ENCODE measurements at regions not wholly inside any gene's neighbourhood (a gene's known extent, or its start where the extent isn't known, plus 50 kb on each side); places are given as distances from the start of the nearest gene placed in this dataset.
"Not testable (repeated sequence)": the region's sequence is repeated elsewhere in the genome, so short reads cannot be mapped to it uniquely, and the experiment has no call there.

GRCh38 chr12:126258190-126258589 is 1193.0 kb downstream of the AACS start:
- DNase-seq (ENCODE audit: low read depth in 2 of 2) = no peak

GRCh38 chr12:126262829-126263228 is 1197.6 kb downstream of the AACS start:
- no peak for DNase-seq (ENCODE audit: low read depth in 2 of 2)

GRCh38 chr12:126268222-126268621 is 1203.0 kb downstream of the AACS start:
- no peak for DNase-seq (ENCODE audit: low read depth in 2 of 2)

GRCh38 chr12:126271159-126271558 is 1205.9 kb downstream of the AACS start:
- no peak for DNase-seq (ENCODE audit: low read depth in 2 of 2)

DNA sequence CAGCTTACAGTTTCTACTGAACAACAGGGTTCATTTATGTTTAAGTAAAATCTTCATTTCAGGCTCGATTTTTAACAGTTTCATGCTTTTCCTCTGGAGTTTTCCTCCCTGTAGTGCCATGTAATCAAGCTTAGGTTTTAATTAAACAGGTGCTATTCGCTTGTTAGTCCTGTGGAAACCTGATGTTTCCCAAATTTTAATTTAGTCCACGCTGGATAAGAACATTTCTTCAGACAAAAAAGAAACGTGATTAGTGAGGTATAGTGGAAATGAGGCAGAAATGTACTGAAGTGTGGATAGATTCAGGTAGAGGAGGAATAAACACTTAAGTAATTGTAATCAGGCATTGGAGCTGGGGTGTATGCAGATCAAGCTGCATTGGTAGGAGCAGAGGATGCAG is 1217.5 kb downstream of the AACS start:
- DNase-seq (ENCODE audit: low read depth in 2 of 2) = no peak

DNA sequence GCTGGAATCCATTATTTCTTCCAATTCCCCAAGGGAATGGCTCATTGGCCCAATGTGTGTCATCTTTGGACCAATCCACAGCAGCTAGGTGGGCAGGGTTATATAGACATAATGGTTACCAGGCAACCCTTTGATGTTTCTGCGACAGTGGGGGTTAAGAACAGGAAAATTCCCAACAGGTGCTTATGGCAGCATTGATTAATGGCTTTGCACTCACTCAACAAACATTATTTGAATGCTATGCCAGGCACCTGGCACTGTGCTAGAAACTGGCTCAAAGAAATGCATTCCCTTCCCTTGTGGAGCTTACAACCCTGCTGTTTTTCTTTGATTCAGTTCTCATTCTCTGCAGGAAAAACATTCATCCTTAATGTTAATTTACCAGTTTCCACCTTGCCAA is 1221.0 kb downstream of the AACS start:
- no peak for DNase-seq (ENCODE audit: low read depth in 2 of 2)

DNA sequence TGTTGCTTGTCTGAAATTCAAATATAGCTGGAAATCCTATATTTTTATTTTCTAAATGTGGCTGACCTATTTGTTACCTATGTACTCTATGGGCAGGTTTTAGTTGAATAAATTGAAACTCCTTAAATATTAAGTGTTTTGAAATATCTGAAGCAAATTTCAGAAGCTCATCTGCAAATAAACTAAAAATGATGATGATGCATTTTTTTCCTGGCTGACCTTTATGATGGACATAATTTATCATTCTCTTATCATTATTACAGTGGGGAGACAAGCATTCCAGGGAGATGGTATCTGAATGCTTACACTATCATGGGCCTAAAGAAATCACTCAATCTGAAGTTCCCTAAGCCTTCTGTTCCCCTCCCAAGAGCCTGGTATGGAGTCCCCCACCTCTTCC is 1225.2 kb downstream of the AACS start:
- no peak for DNase-seq (ENCODE audit: low read depth in 2 of 2)

- not testable (repeated sequence) for DNase-seq (ENCODE audit: low read depth in 2 of 2)
Measured at GRCh38 chr12:126291987-126292386, 1226.8 kb downstream of the AACS start.

DNA sequence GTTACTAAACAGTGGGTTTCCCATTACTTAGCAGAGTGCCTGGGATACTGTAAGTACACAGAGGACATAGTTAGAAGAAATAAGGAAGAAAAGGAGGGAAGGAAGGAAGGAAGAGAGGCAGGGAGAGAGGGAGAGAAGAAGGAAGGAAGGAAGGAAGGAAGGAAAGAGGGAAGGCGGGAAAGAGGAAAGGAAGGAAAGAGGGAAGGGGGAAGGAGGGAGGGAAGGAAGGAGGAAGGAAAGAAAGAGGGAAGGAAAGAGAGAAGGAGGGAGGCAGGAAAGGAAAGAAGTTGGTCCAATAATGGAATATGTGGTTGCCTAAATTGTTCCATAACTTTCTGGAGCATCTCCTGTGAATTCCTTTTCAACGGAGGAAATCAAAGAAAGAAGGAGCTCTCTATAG is 1230.4 kb downstream of the AACS start:
- no peak for DNase-seq (ENCODE audit: low read depth in 2 of 2)

DNA sequence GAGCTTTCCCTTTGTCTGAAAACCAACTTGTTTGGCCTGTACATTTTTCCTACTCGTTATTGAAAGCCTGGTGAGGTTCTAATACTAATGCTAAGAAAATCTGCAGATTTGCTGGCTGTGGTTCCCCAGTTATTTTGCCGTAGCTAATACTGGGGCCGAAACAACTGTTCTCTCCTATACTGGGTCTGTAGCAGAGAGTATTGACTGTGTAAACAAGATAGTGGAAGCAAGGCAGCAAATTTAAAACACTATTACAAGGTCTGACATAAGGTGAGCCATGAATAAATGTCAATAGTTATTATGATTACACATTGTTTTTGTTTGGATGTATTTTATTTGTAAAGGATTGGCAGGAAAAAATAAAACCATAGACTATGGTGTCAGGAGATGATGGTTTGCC is 1244.0 kb downstream of the AACS start:
- DNase-seq (ENCODE audit: low read depth in 2 of 2) = no peak

GRCh38 chr12:126312457-126312856 is 1247.2 kb downstream of the AACS start:
- DNase-seq (ENCODE audit: low read depth in 2 of 2) = no peak

DNA sequence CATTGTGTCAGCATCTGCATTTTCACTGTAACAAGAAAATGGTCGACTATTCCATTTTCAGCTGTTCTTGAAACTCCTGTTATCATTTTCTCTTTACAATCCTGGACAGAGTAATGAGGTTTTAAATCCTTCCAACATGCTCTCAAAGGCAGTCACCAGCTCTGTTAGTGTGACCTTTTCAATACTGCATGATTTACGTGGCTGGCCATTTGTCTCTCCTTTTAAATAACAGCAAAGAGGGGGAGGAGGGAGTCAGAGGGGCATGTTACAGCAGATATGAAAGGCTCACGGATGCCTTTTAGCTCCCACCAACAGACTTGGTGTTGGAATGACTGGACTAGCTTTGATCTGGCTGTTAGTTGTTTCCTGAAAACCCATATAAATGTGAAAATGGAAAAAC is 1251.2 kb downstream of the AACS start:
- DNase-seq (ENCODE audit: low read depth in 2 of 2) = no peak

DNA sequence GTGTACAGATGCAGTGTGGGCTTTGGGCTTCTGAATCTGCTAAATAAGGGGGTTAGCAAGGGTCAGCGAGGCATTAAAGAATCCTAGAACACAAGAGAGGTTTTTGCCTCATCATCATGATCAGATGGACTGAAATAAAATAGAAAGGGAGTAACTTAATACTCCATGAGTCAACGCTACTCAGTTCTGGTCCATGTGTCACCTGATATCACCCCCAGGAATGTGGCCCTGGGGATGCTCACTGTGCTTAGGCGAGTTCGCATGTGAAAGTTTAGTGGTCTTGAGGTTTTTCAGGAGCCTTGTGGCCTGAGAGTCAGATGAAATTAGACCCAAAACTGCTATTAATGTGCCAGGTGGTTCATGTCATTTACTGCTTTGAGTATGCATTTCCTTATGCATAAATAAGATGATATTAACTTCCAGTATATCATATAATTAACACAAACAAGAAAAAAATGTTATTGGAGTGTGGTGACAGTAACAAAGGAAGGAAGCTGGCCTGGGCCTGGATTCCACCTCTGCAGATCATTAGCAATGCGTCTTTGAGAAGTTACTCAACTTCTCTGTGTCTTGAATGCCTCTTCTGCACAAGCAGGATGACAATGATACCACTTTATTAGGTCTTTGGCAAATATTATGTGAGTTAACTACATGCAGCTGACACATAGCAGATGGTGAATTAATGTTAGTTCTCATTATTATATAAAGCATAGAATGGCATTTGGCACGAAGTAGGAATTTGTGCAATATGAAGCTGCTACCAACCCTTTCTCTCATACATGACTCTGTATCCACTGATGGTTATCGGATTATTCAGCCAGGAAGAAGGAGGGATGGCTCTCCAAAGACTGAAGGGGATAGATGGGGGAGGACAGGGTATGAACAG is 1272.6 kb downstream of the AACS start:
- DNase-seq (ENCODE audit: low read depth in 2 of 2) = no peak

- DNase-seq (ENCODE audit: low read depth in 2 of 2) = no peak
Measured at GRCh38 chr12:126342866-126343265, 1277.6 kb downstream of the AACS start.

DNA sequence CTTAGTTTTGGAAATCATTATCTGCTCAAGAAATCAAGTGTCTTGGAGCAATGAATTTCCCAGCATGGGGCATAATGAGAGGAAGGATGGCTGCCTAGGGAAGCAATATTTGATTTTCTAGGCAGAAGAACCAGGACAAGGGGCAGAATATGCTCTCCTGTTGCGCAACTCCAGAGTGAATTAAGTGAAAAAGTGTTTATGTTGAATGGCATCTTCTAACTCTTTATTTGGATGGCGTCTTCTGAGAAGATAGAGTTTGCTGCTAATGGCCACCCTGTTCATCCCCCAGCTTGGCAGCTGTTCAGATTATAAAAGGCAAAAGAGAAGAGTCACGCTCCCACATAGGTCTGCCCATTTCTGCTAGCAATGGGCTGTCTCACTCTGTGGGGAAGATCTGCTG is 1278.1 kb downstream of the AACS start:
- DNase-seq (ENCODE audit: low read depth in 2 of 2) = no peak

- DNase-seq (ENCODE audit: low read depth in 2 of 2) = no peak
Measured at GRCh38 chr12:126346087-126346486, 1280.9 kb downstream of the AACS start.

GRCh38 chr12:126347421-126347820 is 1282.2 kb downstream of the AACS start:
- DNase-seq (ENCODE audit: low read depth in 2 of 2) = no peak

GRCh38 chr12:126349383-126349782 is 1284.1 kb downstream of the AACS start:
- no peak for DNase-seq (ENCODE audit: low read depth in 2 of 2)

GRCh38 chr12:126353604-126354003 is 1288.4 kb downstream of the AACS start:
- no peak for DNase-seq (ENCODE audit: low read depth in 2 of 2)

- no peak for DNase-seq (ENCODE audit: low read depth in 2 of 2)
Measured at GRCh38 chr12:126354633-126355032, 1289.4 kb downstream of the AACS start.

GRCh38 chr12:126355346-126355745 is 1290.1 kb downstream of the AACS start:
- no peak for DNase-seq (ENCODE audit: low read depth in 2 of 2)

GRCh38 chr12:126358806-126359205 is 1293.6 kb downstream of the AACS start:
- DNase-seq (ENCODE audit: low read depth in 2 of 2) = no peak

DNA sequence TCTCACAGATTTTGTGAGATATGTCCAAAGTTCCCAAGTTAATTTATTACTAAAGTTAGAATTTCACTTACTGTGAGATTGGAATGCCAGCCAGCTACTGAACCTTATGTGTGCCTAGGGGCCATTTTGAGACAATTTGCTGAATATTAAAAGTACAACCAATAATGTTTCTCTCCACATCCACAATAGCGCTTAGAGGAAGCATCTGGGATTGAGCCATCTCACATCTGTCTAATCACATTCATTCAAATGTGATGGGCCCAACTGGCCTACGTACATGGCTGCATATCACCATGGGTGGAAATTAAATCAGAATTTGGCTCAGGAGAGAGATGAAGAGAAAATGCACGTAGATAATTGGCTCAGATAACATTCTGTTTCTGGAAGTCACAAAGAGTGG is 1294.0 kb downstream of the AACS start:
- DNase-seq (ENCODE audit: low read depth in 2 of 2) = no peak

- DNase-seq (ENCODE audit: low read depth in 2 of 2) = no peak
Measured at GRCh38 chr12:126361804-126362203, 1296.6 kb downstream of the AACS start.
